Effector memory CD4-positive, alpha-beta T cell (primary cell): ENCODE measurements at regions not wholly inside any gene's neighbourhood (a gene's known extent, or its start where the extent isn't known, plus 50 kb on each side); places are given as distances from the start of the nearest gene placed in this dataset.

ENCODE experiments used
- DNase-seq, 3 donors: peaks; one replicate each; pipeline ENCODE4 v3.0.0-alpha.2; 2020
- H3K27ac ChIP-seq: 2 replicates; pipeline ENCODE4 v1.7.0; 2013; ENCODE audit warnings: mild to moderate bottlenecking, low read length, moderate library complexity; ENCODE audit not compliant: insufficient read depth, poor library complexity, severe bottlenecking
- H3K27me3 ChIP-seq: replicated peaks from 2 replicates; pipeline ENCODE4 v1.7.0; 2013; ENCODE audit warnings: mild to moderate bottlenecking, low read length; ENCODE audit not compliant: insufficient read depth, control insufficient read depth, poor library complexity, severe bottlenecking
- H3K36me3 ChIP-seq: 2 replicates; pipeline ENCODE4 v1.7.0; 2013; ENCODE audit warnings: mild to moderate bottlenecking, low read length, moderate library complexity; ENCODE audit not compliant: control insufficient read depth, insufficient read depth
- H3K4me1 ChIP-seq: 2 replicates; pipeline ENCODE4 v1.7.0; 2013; ENCODE audit warnings: low read length, mild to moderate bottlenecking; ENCODE audit not compliant: control insufficient read depth, insufficient read depth, poor library complexity, severe bottlenecking
- H3K4me3 ChIP-seq: 2 replicates; pipeline ENCODE4 v1.7.0; 2013; ENCODE audit warnings: low read length, low read depth, mild to moderate bottlenecking; ENCODE audit not compliant: insufficient read depth, poor library complexity, severe bottlenecking
- H3K9me3 ChIP-seq: 2 replicates; pipeline ENCODE4 v1.7.0; 2013; ENCODE audit warnings: mild to moderate bottlenecking, low read length, moderate library complexity; ENCODE audit not compliant: control insufficient read depth

GRCh38 chr4:100796332-100796731, 278.5 kb upstream of the EMCN start:
- Histone ChIP-seq H3K4me1 (no peaks in the 10 kb centered on the region), H3K27ac (no peak overlapping the region), H3K36me3 (no peaks in the 10 kb centered on the region), H3K27me3 (no peaks in the 10 kb centered on the region), H3K9me3 (no peaks in the 10 kb centered on the region), H3K4me3 (no peak overlapping the region)
- no peak for DNase-seq

DNA sequence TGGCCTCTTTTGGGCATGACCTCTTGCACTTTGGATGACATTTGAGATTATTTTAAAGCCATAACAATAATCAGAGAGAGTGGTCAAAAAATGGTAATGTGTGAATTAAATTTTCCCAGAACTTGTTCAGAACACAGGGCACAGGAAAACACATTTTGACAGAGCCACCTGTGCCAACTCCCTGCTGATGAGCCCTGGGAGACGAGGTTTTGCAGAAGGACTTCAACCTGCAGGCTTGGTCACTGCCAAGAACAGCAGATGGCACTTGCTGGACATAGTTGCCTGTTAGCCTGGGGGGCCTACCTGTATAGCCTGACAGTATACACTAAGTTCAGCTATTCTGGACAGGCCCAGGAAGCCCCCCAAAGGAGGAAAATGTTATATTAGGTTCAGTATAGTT, 277.8 kb upstream of the EMCN start:
- Histone ChIP-seq H3K36me3 (no peaks in the 10 kb centered on the region), H3K27me3 (no peaks in the 10 kb centered on the region), H3K4me1 (no peaks in the 10 kb centered on the region), H3K27ac (no peak overlapping the region), H3K4me3 (no peak overlapping the region), H3K9me3 (no peaks in the 10 kb centered on the region)
- no peak for DNase-seq

GRCh38 chr4:100790836-100791615, 273.2 kb upstream of the EMCN start:
- Histone ChIP-seq H3K4me1 (no peaks in the 10 kb centered on the region), H3K27me3 (no peaks in the 10 kb centered on the region), H3K9me3 (no peaks in the 10 kb centered on the region), H3K4me3 (no peak overlapping the region), H3K36me3 (no peaks in the 10 kb centered on the region), H3K27ac (no peak overlapping the region)
- DNase-seq = no peak

DNA sequence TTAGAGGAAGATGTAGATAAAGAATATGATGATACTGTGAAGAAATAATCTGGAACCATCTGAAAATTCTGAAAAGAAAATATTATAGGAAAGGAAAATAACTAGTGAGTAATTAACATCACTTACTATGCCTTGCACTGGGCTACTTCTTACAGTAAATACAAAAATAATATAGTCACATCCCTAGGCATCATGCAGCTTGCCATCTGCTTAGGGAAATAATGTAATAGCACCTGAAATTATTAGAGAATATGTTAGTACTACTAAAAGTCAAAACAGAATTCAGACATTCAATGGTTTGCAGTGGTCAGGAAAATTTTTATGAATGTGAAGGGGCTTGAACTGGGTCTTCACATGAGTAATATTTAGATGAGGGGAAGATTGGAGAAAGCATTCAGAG, 272.2 kb upstream of the EMCN start:
- H3K9me3 ChIP-seq = no peaks in the 10 kb centered on the region
- H3K4me3 ChIP-seq = no peak overlapping the region
- DNase-seq = no peak
- H3K27me3 ChIP-seq = no peaks in the 10 kb centered on the region
- H3K4me1 ChIP-seq = no peaks in the 10 kb centered on the region
- H3K36me3 ChIP-seq = no peaks in the 10 kb centered on the region
- no peak overlapping the region for H3K27ac ChIP-seq

GRCh38 chr4:100786481-100786880, 268.7 kb upstream of the EMCN start:
- Histone ChIP-seq H3K27ac (no peak overlapping the region), H3K27me3 (no peaks in the 10 kb centered on the region), H3K4me1 (no peaks in the 10 kb centered on the region), H3K36me3 (no peaks in the 10 kb centered on the region), H3K9me3 (no peaks in the 10 kb centered on the region), H3K4me3 (no peak overlapping the region)
- DNase-seq = no peak

- Histone ChIP-seq H3K9me3 (no peaks in the 10 kb centered on the region), H3K36me3 (no peaks in the 10 kb centered on the region), H3K27me3 (no peaks in the 10 kb centered on the region), H3K4me3 (no peak overlapping the region), H3K4me1 (no peaks in the 10 kb centered on the region), H3K27ac (no peak overlapping the region)
- no peak for DNase-seq
Measured at GRCh38 chr4:100782356-100782755, 264.5 kb upstream of the EMCN start.

DNA sequence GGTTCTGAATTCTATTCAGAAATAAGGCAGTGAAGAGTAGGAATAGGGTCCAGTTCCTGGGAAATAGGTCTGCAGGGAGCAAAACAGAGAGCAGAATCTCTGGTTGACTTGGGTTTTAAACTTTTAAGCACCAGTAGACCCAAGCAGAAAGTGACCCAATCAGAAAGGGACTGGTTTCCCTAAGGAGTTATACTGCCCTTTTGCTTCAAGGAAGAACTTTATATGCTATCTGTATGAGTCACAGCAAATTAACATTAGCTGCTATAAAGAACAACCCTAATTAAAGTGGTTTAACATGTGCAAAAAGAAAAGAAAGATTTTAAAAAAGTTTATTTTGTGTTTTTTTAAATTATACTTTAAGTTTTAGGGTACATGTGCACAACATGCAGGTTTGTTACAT, 263.6 kb upstream of the EMCN start:
- Histone ChIP-seq H3K9me3 (no peaks in the 10 kb centered on the region), H3K36me3 (no peaks in the 10 kb centered on the region), H3K4me1 (no peaks in the 10 kb centered on the region), H3K4me3 (no peak overlapping the region), H3K27me3 (no peaks in the 10 kb centered on the region), H3K27ac (no peak overlapping the region)
- DNase-seq = no peak

DNA sequence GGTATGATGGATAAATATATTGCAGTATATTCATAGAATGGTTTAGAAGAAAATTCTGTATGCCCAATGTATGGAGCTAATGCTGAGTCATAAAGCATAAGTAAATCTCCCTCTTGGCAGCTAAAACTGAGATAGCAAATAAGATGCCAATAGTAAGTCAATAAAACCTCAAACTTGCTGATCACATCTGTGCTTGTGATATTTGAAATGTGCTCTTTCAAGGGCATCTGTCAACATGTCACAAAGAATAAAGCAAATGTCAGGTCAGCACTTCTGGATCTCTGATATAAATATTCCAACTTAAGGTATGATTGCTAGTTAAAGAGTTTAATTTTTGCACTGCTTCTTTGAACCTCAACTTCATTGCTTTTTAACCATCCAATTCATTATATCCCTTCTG, 262.3 kb upstream of the EMCN start:
- Histone ChIP-seq H3K36me3 (no peaks in the 10 kb centered on the region), H3K27me3 (no peaks in the 10 kb centered on the region)

DNA sequence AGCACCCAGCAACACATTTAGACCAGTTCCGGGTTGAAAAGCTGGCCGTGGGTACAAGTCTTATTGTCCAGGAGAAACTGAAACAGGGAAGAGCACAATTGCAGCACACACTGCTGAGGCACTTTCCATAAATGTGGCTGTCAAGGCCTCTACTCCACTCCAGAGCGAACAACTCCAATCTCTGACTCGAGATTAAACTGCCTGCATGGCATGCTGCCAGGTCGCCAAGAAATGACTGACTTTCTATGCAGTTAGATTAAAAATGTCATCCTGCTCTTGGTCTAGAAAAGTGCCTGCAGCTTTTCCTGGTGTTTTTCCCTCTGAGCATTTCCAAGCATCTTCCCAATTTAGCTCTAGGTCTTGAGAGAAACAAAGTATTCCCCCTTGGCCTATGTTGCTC, 260.6 kb upstream of the EMCN start:
- no peaks in the 10 kb centered on the region for H3K9me3 ChIP-seq
- no peaks in the 10 kb centered on the region for H3K36me3 ChIP-seq
- DNase-seq = no peak
- no peak overlapping the region for H3K4me3 ChIP-seq
- H3K27me3 ChIP-seq = no peaks in the 10 kb centered on the region
- H3K27ac ChIP-seq = no peak overlapping the region
- H3K4me1 ChIP-seq = no peaks in the 10 kb centered on the region

More for the DNA sequence above, 262.3 kb upstream of the EMCN start:
- H3K4me1 ChIP-seq = no peaks in the 10 kb centered on the region
- no peak for DNase-seq
- H3K27ac ChIP-seq = no peak overlapping the region
- H3K9me3 ChIP-seq = no peaks in the 10 kb centered on the region
- H3K4me3 ChIP-seq = no peak overlapping the region

DNA sequence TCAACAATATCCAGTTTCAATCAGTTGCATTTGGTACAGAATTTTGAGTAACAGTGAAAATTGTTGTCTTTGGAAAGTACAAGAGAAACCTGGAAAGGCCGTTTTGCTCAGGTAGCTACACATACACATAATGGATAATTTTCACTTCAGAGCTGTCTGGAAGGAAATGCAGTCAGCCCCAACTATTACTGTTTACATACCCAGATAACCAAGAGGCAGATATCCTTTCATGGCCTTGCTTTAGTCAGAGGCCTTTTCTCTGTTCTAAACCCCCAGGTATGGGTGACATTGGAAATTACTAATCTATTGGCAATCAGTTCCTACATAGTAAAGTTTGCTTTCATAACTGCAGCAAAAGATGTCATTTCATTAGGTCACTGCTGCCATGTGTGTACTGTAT, 244.9 kb upstream of the EMCN start:
- H3K27me3 ChIP-seq = no peaks in the 10 kb centered on the region
- H3K27ac ChIP-seq = no peak overlapping the region
- H3K4me1 ChIP-seq = no peaks in the 10 kb centered on the region
- no peak overlapping the region for H3K4me3 ChIP-seq
- H3K36me3 ChIP-seq = no peaks in the 10 kb centered on the region
- H3K9me3 ChIP-seq = no peaks in the 10 kb centered on the region
- DNase-seq = no peak
